ENCODE measurements at regions not wholly inside any gene's neighbourhood (a gene's known extent, or its start where the extent isn't known, plus 50 kb on each side); places are given as distances from the start of the nearest gene placed in this dataset.

- H3K27me3 ChIP-seq (ENCODE audit: control insufficient read depth, insufficient read depth, low read length), result no peaks in the 10 kb centered on the region; the same call in 1 of the 2 replicates
- ChIA-PET CTCF (interaction anchor here (0.5 kb wide), 1 partner anchor 242 kb away, joined by 3 read pairs; no protein-coding TSS in a partner anchor), POLR2A (no interaction called here)
- H3K4me3 ChIP-seq (ENCODE audit: low read depth, low read length), result no peak overlapping the region
- DNase-seq (ENCODE audit: low read depth), result no peak
- H3K36me3 ChIP-seq (ENCODE audit: control insufficient read depth, insufficient read depth, low read length), result no peaks in the 10 kb centered on the region
- no peak for TF ChIP-seq CTCF (IDR thresholded peaks at IDR 0.05; ENCODE audit: insufficient read depth, low read depth, low read length)
These were observed 182.7 kb downstream of the OLFM1 start for GRCh38 chr9:135269912-135270830.

- Histone ChIP-seq H3K4me3 (ENCODE audit: low read depth, low read length) (no peak overlapping the region), H3K36me3 (ENCODE audit: control insufficient read depth, insufficient read depth, low read length) (no peaks in the 10 kb centered on the region), H3K27me3 (ENCODE audit: control insufficient read depth, insufficient read depth, low read length) (no peaks in the 10 kb centered on the region; the same call in 1 of the 2 replicates)
- ChIA-PET POLR2A (no interaction called here), CTCF (interaction anchor here (0.6 kb wide), 1 partner anchor 141 kb away, joined by 3 read pairs; no protein-coding TSS in a partner anchor)
- no peak for DNase-seq (ENCODE audit: low read depth)
- no peak for TF ChIP-seq CTCF (IDR thresholded peaks at IDR 0.05; ENCODE audit: insufficient read depth, low read depth, low read length)
These were observed 184.0 kb downstream of the OLFM1 start for GRCh38 chr9:135271425-135271824.

- no peaks in the 10 kb centered on the region for H3K36me3 ChIP-seq (ENCODE audit: control insufficient read depth, insufficient read depth, low read length)
- ChIA-PET CTCF (no interaction called here), POLR2A (no interaction called here)
- no peak for TF ChIP-seq CTCF (IDR thresholded peaks at IDR 0.05; ENCODE audit: insufficient read depth, low read depth, low read length)
- no peak overlapping the region for H3K4me3 ChIP-seq (ENCODE audit: low read depth, low read length)
- H3K27me3 ChIP-seq (ENCODE audit: control insufficient read depth, insufficient read depth, low read length), result no peaks in the 10 kb centered on the region; the same call in 1 of the 2 replicates
- DNase-seq (ENCODE audit: low read depth), result no peak
These were observed 185.1 kb downstream of the OLFM1 start for GRCh38 chr9:135272608-135273007.

GRCh38 chr9:135273008-135273407, 185.5 kb downstream of the OLFM1 start:
- POLR2A ChIA-PET, result no interaction called here
- no peak overlapping the region for H3K4me3 ChIP-seq (ENCODE audit: low read depth, low read length)
- DNase-seq (ENCODE audit: low read depth), result no peak
- no peaks in the 10 kb centered on the region; the same call in 1 of the 2 replicates for H3K27me3 ChIP-seq (ENCODE audit: control insufficient read depth, insufficient read depth, low read length)
- CTCF ChIA-PET, result no interaction called here
- no peak for TF ChIP-seq CTCF (IDR thresholded peaks at IDR 0.05; ENCODE audit: insufficient read depth, low read depth, low read length)
- no peaks in the 10 kb centered on the region for H3K36me3 ChIP-seq (ENCODE audit: control insufficient read depth, insufficient read depth, low read length)

GRCh38 chr9:135275163-135275562, 187.7 kb downstream of the OLFM1 start:
- CTCF ChIA-PET, result no interaction called here
- Histone ChIP-seq H3K4me3 (ENCODE audit: low read depth, low read length) (no peak overlapping the region), H3K27me3 (ENCODE audit: control insufficient read depth, insufficient read depth, low read length) (no peaks in the 10 kb centered on the region; the same call in 1 of the 2 replicates), H3K36me3 (ENCODE audit: control insufficient read depth, insufficient read depth, low read length) (no peaks in the 10 kb centered on the region)
- TF ChIP-seq CTCF (IDR thresholded peaks at IDR 0.05; ENCODE audit: insufficient read depth, low read depth, low read length), result no peak
- no peak for DNase-seq (ENCODE audit: low read depth)
- POLR2A ChIA-PET, result no interaction called here
